HG03139 (cell line): ENCODE measurements at regions not wholly inside any gene's neighbourhood (a gene's known extent, or its start where the extent isn't known, plus 50 kb on each side); places are given as distances from the start of the nearest gene placed in this dataset.

Experiments used
- ATAC-seq: cut with Tn5 transposase; IDR thresholded peaks from one replicate; pipeline ENCODE4 v1.9.1; 2021; ENCODE audit not compliant: unreplicated experiment

GRCh38 chr6:148035806-148036390 lies 306.7 kb upstream of the SASH1 start:
- ATAC-seq, result no peak

- no peak for ATAC-seq
Measured at GRCh38 chr6:148037496-148037895, 305.1 kb upstream of the SASH1 start.

- no peak for ATAC-seq
Measured at GRCh38 chr6:148041546-148041945, 301.1 kb upstream of the SASH1 start.

DNA sequence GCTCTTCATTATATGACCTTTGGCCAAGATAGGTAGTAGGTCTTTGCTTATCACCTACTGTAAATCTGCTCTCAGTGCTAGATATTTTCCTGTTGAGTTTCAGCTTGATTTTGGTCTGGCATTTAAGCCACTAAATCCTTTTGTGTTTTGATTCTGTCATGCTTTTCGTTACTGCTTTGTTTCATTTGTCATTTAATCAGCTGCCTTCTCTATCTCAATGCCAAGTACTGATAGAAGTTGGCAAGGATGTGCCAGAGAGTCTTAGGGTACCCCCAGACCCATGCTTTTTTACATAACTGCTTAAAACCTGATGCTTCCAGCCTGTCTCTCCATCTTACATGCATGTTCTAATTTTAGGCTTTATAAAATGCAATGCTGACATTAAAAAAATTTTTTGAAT lies 300.1 kb upstream of the SASH1 start:
- no peak for ATAC-seq

DNA sequence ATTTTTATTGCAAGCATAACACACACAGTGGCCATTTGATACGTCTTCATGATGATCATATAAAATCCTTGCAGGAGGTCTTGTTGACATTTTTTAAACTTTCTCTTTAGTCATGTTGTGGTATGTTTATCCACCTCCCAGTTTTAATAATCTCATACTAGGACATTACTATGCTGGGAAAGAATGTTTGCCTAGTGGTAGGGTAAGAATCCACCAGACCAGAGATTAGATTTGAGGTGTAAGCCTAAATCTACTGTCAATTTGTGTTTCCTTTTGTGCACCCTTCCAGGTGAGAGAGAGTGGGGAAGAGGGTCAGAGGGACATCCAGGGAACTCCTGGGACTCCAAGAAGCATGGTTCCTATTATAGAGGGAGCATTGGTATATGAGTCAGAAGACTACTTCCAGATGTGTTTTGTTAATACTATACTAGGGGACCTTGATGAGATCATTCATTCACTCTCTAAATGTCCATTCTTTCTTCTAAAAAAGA lies 298.3 kb upstream of the SASH1 start:
- ATAC-seq, result no peak

DNA sequence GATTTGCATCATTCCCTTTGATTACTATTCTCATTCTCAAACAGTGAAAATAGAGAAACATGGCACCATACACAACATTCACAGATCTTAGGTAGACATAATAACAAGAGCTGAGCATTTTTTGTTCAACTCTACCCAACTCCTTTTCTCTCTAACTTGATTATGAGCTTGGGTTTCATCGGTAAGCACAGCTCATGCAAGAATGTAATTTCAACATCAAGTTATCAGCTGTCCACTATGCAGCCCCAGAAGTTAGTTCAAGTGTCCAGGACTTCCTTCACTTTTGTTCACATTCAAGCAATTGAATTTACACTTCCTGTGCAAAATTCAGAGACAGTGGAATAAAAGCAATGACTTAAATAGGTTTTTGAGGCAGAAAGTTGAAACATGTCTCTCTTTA lies 297.7 kb upstream of the SASH1 start:
- ATAC-seq, result no peak

DNA sequence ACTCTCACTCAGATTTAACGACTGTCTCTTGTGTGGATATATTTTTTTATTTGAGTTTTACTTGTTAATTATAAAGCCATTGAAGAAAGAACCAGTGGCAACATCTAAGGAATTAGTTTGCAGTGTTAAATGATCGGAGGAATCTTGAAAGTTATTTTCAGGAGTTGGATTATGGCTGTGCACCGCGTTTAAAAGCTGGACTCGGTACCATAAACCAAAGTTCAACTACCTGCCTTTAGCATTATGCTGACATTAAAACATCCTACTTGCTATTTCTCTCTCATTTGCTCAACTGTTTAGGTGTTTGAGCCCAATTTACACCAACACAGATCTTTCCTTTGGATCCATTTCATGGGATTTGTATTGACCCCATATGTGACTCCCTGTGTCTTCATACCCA lies 289.4 kb upstream of the SASH1 start:
- no peak for ATAC-seq

DNA sequence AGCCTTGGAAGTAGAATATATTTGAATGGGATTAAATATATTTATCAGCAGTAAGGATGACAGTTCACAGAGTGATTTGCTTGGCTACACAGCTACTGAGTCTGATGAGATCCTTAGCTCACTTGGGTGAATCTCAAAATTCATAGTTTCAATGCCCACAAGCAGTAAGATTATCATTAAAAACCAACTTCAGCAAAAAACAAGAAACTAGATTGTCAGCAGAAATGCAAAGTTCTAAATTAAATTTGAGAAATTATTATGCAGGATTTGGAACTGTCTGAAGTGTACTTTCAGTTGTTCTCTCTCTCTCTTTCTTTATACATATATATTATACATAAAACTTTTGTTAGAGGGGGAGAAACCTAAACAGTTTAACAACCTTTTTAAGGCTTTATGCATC lies 288.8 kb upstream of the SASH1 start:
- no peak for ATAC-seq

DNA sequence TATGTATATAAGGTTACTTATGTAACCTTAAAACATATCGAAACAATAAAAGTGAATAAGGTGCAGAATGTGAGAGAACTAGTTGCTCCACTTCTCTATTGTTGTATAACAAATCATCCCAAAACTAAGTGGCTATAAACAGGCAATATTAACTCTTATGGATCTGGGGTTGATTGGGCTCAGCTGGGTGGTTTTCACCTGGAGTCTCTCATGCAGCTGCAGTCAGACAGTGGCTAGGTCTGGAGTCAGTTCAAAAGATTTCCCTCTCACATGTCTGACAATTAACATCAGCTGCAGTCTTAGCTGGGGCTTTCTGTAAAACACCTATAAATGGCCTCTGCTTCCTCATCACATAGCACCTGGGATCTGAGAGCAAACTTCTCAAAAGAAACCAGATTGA lies 288.4 kb upstream of the SASH1 start:
- ATAC-seq, result no peak

- ATAC-seq, result no peak
Measured at GRCh38 chr6:148055419-148055818, 287.2 kb upstream of the SASH1 start.

GRCh38 chr6:148059869-148060268 lies 282.8 kb upstream of the SASH1 start:
- ATAC-seq, result no peak

- ATAC-seq, result no peak
Measured at GRCh38 chr6:148064406-148065134, 278.1 kb upstream of the SASH1 start.

DNA sequence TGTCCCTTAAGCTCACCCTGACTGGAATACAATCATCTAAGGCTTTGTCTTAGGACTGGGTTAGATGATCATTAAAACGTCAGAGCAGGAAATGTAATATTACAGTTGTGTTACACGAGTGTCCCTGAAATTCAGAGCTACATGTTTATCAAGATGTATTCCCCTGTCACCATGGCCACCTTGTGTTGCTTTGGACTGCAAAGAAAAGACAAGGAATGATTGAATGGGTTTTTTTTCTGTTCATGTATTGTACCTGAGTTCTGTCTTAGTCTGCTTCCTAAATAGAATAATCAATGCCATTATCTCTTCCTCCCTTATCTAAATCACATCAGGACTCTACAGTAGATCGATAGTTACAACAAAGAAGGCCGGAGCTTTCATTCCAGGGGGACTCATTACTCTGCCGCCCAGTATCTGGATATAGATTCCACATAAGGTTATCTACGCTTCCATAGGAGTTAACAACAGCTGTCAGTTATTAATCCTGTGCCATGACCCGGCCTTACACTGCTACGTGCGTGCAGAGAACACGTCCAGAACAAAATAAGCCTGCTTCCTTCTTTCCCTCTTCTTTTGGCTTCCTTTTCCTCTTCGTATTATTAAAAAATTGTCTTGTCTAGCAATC lies 274.1 kb upstream of the SASH1 start:
- ATAC-seq, result no peak

DNA sequence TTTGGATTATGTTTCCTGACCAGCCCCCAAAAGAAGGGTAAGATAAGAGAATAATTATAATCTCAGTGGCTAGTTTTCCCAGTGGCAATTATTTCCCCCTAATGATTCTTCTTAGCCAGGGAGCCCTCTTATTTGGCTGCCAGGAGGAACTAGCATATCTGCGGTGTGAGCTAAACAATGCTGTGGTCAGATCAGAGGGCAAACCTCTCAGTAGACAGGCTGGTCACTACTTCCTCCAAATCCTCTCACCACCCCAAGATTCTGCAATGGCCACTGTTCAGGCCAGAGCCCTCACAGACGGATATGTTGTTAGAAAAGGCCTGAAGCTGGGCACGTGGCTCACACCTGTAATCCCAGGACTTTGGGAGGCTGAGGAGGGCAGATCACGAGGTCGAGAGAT lies 273.4 kb upstream of the SASH1 start:
- ATAC-seq, result no peak

- ATAC-seq, result no peak
Measured at GRCh38 chr6:148074291-148074690, 268.3 kb upstream of the SASH1 start.

DNA sequence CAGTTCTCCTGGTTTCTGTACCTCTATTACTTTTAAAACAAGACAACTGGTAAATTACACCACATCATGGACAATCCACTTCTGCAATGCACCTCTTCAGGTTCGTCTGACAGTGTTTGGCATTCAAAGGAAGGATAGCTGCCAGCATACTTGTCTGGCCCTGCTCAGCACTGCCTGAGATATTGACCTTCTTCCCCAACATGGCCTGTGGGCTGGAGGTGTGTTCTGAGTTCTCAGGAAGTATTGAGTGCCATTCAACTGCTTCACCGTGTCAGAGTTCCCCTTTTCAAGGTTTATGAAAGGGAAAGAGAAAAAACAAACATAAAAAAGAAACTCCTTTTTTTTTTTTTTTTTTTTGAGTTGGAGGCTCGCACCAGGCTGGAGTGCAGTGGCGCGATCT lies 267.9 kb upstream of the SASH1 start:
- ATAC-seq, result no peak

GRCh38 chr6:148075352-148075751 lies 267.3 kb upstream of the SASH1 start:
- no peak for ATAC-seq

- no peak for ATAC-seq
Measured at GRCh38 chr6:148076051-148076450, 266.6 kb upstream of the SASH1 start.

GRCh38 chr6:148080315-148080714 lies 262.3 kb upstream of the SASH1 start:
- no peak for ATAC-seq

DNA sequence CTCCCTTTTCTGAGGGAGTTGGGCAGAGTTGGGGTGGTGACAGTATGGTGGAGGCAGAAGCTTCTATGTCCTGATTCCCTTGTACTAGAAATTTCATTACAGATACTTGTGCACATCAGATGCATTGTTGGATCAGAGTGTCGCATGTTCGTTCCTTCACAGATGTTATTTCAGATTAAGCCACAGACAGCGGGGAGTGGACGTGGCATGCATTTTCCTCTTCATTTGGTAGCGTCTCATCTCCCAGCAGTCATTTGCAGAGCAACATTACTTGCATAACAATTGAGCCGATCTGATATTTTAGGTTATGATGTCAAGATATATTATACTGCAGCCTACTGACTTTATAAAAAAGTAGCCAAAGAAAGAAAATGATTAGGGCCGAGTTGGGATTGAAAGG lies 261.6 kb upstream of the SASH1 start:
- ATAC-seq, result no peak

- ATAC-seq, result no peak
Measured at GRCh38 chr6:148082044-148082443, 260.6 kb upstream of the SASH1 start.

DNA sequence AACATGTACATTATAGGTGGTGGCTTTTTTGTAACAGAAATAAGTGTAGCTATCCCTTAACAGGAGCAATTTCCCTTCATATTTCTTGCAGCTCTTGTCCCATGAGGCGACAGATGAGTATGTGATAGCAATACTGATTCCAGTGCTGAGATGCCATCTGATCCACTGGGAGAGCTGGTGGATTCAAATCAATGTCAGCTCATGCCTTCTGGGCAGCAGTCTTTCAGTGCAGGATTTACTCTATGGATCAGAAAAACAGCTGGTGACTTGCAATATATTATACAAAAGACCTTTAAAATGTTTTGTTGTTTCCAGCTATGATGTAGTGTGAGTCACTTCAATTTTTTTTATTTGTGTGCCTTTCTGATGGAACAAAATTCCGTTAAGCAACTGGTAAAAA lies 259.9 kb upstream of the SASH1 start:
- no peak for ATAC-seq
